GM06990 (cell line): ENCODE measurements at regions not wholly inside any gene's neighbourhood (a gene's known extent, or its start where the extent isn't known, plus 50 kb on each side); places are given as distances from the start of the nearest gene placed in this dataset.

ENCODE experiments used
- DNase-seq: peaks from one replicate; pipeline ENCODE4 v3.0.0-alpha.2; 2011; ENCODE audit not compliant: insufficient read length; ENCODE audit errors: extremely low read depth
- H3K27me3 ChIP-seq: replicated peaks from 2 replicates; pipeline ENCODE4 v1.6.0; 2011; ENCODE audit warnings: low read length; ENCODE audit not compliant: control insufficient read depth, insufficient read depth
- H3K36me3 ChIP-seq: 2 replicates; pipeline ENCODE4 v1.5.1; 2011; ENCODE audit warnings: low read length; ENCODE audit not compliant: control insufficient read depth, insufficient read depth
- H3K4me3 ChIP-seq: replicated peaks from 2 replicates; pipeline ENCODE4 v1.5.1; 2011; ENCODE audit warnings: low read depth, mild to moderate bottlenecking, control low read depth, low read length
- CTCF ChIP-seq: IDR thresholded peaks from 2 replicates; pipeline ENCODE4 v1.5.1; 2011; ENCODE audit warnings: low read length, control low read depth, mild to moderate bottlenecking, inconsistent platforms; ENCODE audit not compliant: insufficient read depth, poor library complexity, severe bottlenecking

GRCh38 chr18:64668461-64668962, 519.6 kb upstream of the LINC00305 start:
- TF ChIP-seq CTCF = no peak
- no peaks in the 10 kb centered on the region for H3K36me3 ChIP-seq
- H3K27me3 ChIP-seq = no peaks in the 10 kb centered on the region
- no peak for DNase-seq
- H3K4me3 ChIP-seq = no peak overlapping the region

GRCh38 chr18:64663086-64663485, 514.2 kb upstream of the LINC00305 start:
- H3K36me3 ChIP-seq = no peaks in the 10 kb centered on the region
- TF ChIP-seq CTCF = no peak
- H3K27me3 ChIP-seq = no peaks in the 10 kb centered on the region
- no peak for DNase-seq
- no peak overlapping the region for H3K4me3 ChIP-seq

- no peak for TF ChIP-seq CTCF
- no peak for DNase-seq
- H3K27me3 ChIP-seq = no peaks in the 10 kb centered on the region
- no peaks in the 10 kb centered on the region for H3K36me3 ChIP-seq
- no peak overlapping the region for H3K4me3 ChIP-seq
Measured at GRCh38 chr18:64659196-64659595, 510.3 kb upstream of the LINC00305 start.

GRCh38 chr18:64653068-64653467, 504.2 kb upstream of the LINC00305 start:
- DNase-seq = no peak
- no peak overlapping the region for H3K4me3 ChIP-seq
- no peaks in the 10 kb centered on the region for H3K36me3 ChIP-seq
- no peak for TF ChIP-seq CTCF
- no peaks in the 10 kb centered on the region for H3K27me3 ChIP-seq

GRCh38 chr18:64650068-64650467, 501.2 kb upstream of the LINC00305 start:
- no peak for TF ChIP-seq CTCF
- H3K36me3 ChIP-seq = no peaks in the 10 kb centered on the region
- H3K27me3 ChIP-seq = no peaks in the 10 kb centered on the region
- no peak for DNase-seq
- no peak overlapping the region for H3K4me3 ChIP-seq

- DNase-seq = no peak
- TF ChIP-seq CTCF = no peak
- H3K27me3 ChIP-seq = no peaks in the 10 kb centered on the region
- H3K36me3 ChIP-seq = no peaks in the 10 kb centered on the region
- H3K4me3 ChIP-seq = no peak overlapping the region
Measured at GRCh38 chr18:64645753-64646152, 496.9 kb upstream of the LINC00305 start.
